Right atrium auricular region (tissue), 2 donors: ENCODE measurements at regions not wholly inside any gene's neighbourhood (a gene's known extent, or its start where the extent isn't known, plus 50 kb on each side); places are given as distances from the start of the nearest gene placed in this dataset.

ENCODE experiments used
- DNase-seq: peaks from one replicate; pipeline ENCODE4 v3.0.0-alpha.2; 2019; ENCODE audit warnings: low spot score
- H3K27ac ChIP-seq, 2 donors: fragments of 200-600 bp; sonication (generic); 1 replicate in 1 of 2; 2 replicates in 1 of 2; pipeline ENCODE4 v1.5.1; 2016 to 2019
- H3K27me3 ChIP-seq, 2 donors: fragments of 200-600 bp; sonication (generic); one replicate each; pipeline versions ENCODE4 v1.5.1 to v1.6.0; 2017 to 2019
- H3K36me3 ChIP-seq: fragments of 200-600 bp; sonication (generic); one replicate; pipeline ENCODE4 v1.5.1; 2016
- H3K4me1 ChIP-seq, 2 donors: fragments of 200-600 bp; sonication (generic); one replicate each; pipeline versions ENCODE4 v1.5.1 to v1.6.0; 2017 to 2019
- H3K4me3 ChIP-seq, 2 donors: fragments of 200-600 bp; sonication (generic); 1 replicate in 1 of 2; 2 replicates in 1 of 2; pipeline ENCODE4 v1.5.1; 2017 to 2019; ENCODE audit warnings: mild to moderate bottlenecking in 1 of 2, moderate library complexity in 1 of 2
- H3K9me3 ChIP-seq, 2 donors: fragments of 200-600 bp; sonication (generic); one replicate each; pipeline ENCODE4 v1.5.1; 2019
- CTCF ChIP-seq, 2 donors: fragments of 200-600 bp; sonication (generic); IDR thresholded peaks; one replicate each; pipeline ENCODE4 v1.5.1; 2019; ENCODE audit warnings: antibody characterized with exemption in 2 of 2

DNA sequence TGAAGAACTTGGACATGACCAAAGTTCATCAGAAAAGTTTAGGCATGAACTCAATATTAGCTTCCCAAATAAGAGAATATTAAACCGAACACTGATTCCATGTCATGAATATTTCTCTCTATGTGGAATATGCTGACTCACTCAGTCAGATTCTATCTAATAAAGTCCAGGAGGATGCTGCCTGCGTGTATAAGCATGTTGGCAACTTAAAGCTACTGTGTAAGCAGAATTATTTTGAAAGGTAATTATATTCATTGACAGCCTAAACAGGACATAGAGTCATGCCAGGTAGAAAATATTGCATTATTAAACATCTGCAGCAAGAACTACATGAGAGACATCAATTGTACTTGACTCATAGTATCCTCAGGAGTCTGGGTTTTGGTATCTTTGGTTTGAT is 367.9 kb upstream of the SPOCK3 start:
- H3K4me3 ChIP-seq: no peak overlapping the region
- no peak overlapping the region for H3K27ac ChIP-seq
- H3K27me3 ChIP-seq: no peaks in the 10 kb centered on the region
- no peaks in the 10 kb centered on the region for H3K4me1 ChIP-seq
- DNase-seq: no peak
- no peaks in the 10 kb centered on the region for H3K9me3 ChIP-seq
- no peak for TF ChIP-seq CTCF (IDR thresholded peaks at IDR 0.05)
- no peaks in the 10 kb centered on the region for H3K36me3 ChIP-seq

- Histone ChIP-seq H3K27me3 (no peaks in the 10 kb centered on the region), H3K4me1 (no peaks in the 10 kb centered on the region), H3K27ac (no peak overlapping the region), H3K4me3 (no peak overlapping the region), H3K36me3 (no peaks in the 10 kb centered on the region), H3K9me3 (no peaks in the 10 kb centered on the region)
- no peak for DNase-seq
- no peak for TF ChIP-seq CTCF (IDR thresholded peaks at IDR 0.05)
Measured at GRCh38 chr4:167606551-167606950, 372.3 kb upstream of the SPOCK3 start.

GRCh38 chr4:167613381-167613780 is 379.1 kb upstream of the SPOCK3 start:
- Histone ChIP-seq H3K27me3 (no peaks in the 10 kb centered on the region), H3K36me3 (no peaks in the 10 kb centered on the region), H3K9me3 (no peaks in the 10 kb centered on the region), H3K4me1 (no peaks in the 10 kb centered on the region), H3K27ac (no peak overlapping the region), H3K4me3 (no peak overlapping the region)
- TF ChIP-seq CTCF (IDR thresholded peaks at IDR 0.05): no peak
- DNase-seq: no peak

GRCh38 chr4:167614866-167615265 is 380.6 kb upstream of the SPOCK3 start:
- no peak overlapping the region for H3K4me3 ChIP-seq
- H3K9me3 ChIP-seq: no peaks in the 10 kb centered on the region
- DNase-seq: no peak
- no peak overlapping the region for H3K27ac ChIP-seq
- TF ChIP-seq CTCF (IDR thresholded peaks at IDR 0.05): no peak
- no peaks in the 10 kb centered on the region for H3K4me1 ChIP-seq
- no peaks in the 10 kb centered on the region for H3K27me3 ChIP-seq
- H3K36me3 ChIP-seq: no peaks in the 10 kb centered on the region

GRCh38 chr4:167616476-167616875 is 382.2 kb upstream of the SPOCK3 start:
- Histone ChIP-seq H3K27me3 (no peaks in the 10 kb centered on the region), H3K27ac (no peak overlapping the region), H3K9me3 (no peaks in the 10 kb centered on the region), H3K36me3 (no peaks in the 10 kb centered on the region), H3K4me3 (no peak overlapping the region), H3K4me1 (no peaks in the 10 kb centered on the region)
- DNase-seq: no peak
- TF ChIP-seq CTCF (IDR thresholded peaks at IDR 0.05): no peak

GRCh38 chr4:167622481-167623240 is 388.4 kb upstream of the SPOCK3 start:
- no peaks in the 10 kb centered on the region for H3K27me3 ChIP-seq
- H3K4me1 ChIP-seq: no peaks in the 10 kb centered on the region
- peak; percentile 14 to 61 for TF ChIP-seq CTCF (IDR thresholded peaks at IDR 0.05)
- H3K9me3 ChIP-seq: no peaks in the 10 kb centered on the region
- H3K27ac ChIP-seq: no peak overlapping the region
- H3K36me3 ChIP-seq: no peaks in the 10 kb centered on the region
- H3K4me3 ChIP-seq: no peak overlapping the region
- DNase-seq: no peak
